NCI-H1417 (cell line): ENCODE measurements at regions not wholly inside any gene's neighbourhood (a gene's known extent, or its start where the extent isn't known, plus 50 kb on each side); places are given as distances from the start of the nearest gene placed in this dataset.
"Not testable (repeated sequence)": the region's sequence is repeated elsewhere in the genome, so short reads cannot be mapped to it uniquely, and the experiment has no call there.

ENCODE experiments used
- DNase-seq, 3 experiments: peaks; one replicate each; lab custom pipeline; 2025; lab: John Stamatoyannopoulos, UW

DNA sequence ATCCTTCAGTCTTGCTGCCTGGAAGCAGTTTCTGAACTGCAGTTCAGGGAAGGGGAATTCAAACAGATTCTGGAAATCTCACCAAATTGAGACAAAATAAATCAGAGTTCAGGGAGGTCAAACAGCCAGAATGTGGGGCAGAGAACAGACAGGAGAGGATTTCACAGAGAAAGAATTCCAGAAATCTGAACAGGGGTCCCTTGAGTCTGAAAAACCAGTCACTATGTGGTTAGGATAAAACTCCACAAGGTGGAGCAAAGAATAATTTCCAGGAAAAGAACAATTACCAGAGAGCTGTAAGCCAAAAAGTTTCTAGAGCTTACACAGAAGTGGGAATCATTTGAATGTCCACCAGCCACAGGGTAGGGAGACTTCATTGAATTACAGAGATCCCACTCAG lies 84.7 kb downstream of the URB2 start:
- DNase-seq = no peak

DNA sequence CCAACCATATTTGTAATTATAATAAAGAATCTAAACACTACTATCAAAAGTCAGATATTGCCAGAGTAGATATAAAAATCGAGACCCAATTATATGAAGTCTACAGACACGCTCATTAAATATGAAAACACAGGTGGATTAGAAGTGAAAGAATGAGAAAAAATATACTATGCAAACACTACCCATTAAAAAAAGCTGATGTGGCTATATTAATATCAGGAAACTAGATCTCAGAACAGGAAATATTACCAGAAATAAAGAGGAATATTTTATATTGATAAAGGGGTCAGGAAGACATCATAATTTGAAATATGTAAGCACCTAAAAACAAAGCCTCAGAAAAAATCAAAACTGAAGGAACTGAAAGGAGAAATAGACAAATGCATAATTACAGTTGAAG lies 88.3 kb downstream of the URB2 start:
- no peak for DNase-seq

DNA sequence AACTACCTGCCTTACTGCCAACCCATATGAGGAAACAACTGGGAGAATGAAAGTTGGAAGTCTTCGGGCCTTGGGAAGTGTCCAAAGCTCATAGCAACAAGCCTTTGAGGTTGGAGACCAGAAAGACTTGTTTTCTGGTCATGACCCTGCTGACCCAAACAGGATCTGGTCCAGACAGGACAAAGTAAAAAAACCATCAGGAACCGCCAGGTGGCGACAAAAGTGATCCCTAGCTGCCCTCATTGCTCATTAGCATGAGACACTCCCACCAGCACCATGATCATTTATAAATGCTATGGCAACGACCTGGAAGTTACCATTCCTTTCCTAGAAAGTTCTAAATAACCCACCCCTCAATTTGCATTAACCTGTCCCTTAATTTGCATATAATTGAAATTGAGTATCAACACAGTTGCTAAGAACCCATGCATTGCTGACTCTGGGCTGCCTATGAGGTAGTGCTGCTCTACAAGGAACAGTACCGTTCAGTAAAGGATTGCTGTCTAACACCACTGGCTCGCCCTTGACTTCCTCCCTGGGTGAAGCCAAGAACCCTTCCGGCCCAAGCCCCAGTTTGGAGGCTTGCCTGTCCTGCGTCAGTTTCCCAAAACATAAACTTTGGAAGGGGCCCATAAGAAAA lies 89.0 kb downstream of the URB2 start:
- DNase-seq = no peak

DNA sequence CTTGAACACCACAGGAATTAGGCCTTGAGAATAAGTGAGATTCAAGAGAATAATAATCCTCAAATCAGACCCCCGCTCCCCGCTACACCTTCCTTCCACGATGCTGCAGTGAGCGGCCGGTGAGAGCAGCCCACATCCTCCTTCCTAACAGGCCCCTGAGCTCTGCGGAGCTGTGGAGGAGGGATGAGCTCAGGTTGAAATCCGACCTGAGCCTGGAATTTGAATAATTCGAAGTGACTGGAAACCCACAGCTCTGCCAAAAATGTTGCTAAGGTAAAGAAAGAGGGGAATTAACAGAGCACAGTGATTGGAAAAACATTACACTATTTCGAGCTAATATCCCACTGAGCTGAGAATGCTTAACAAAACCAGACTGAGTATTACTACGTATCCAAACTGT lies 90.0 kb downstream of the URB2 start:
- no peak for DNase-seq

DNA sequence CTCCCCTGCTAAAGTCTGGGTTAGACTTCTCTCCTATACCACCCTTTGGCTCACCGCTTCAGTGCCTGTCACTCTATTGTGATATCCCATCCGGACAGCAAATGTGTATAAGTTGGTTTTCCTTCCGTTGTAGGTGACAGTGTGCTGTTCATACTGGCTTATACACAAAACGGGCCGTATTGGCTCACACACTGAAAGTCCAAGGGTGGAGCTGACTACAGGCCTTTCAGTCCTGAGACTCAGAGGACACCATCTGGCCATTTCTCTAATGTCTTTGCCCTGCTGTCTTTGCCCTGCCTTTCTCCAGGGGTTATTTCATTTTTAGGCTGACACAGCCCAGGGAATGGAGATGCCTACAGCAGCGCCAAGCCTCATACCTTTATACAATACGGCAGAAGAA lies 90.7 kb downstream of the URB2 start:
- no peak for DNase-seq

DNA sequence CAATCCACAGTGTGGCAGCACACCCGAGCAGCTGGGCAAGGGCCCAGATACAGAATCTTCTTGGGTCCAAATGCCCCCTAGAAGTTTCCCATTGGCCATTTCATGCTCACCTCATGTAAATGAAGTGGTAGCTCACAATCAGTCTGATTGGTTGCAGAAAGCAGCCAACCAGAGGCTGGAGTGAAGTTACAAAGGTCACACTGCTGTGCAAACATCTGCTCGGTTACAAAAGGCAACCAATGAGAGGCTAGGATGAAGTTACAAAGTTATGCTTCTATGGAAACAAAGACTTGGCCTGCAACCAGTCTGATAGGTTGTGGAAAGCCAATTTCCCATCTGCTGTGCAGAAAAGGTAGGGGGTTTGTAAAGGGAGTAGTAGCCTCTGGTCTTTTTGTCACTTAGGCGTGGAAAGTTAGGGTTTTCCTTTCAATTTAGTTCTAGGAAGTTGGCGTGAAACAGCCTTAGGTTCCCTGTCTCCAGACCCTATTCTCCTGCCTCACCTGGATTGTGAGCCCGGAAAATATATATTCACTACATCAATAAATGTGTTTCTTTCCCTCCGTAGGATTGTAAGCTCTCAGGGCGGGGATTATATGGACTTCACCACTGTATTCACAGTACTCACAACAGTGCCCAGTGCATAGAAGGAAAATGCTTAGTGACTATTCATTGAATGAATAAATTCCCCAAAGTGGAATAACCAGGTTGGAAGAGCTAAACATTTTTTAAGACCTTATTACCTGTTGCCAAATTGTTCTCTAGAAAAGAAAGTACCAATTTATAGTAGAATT lies 91.9 kb downstream of the URB2 start:
- DNase-seq = no peak

DNA sequence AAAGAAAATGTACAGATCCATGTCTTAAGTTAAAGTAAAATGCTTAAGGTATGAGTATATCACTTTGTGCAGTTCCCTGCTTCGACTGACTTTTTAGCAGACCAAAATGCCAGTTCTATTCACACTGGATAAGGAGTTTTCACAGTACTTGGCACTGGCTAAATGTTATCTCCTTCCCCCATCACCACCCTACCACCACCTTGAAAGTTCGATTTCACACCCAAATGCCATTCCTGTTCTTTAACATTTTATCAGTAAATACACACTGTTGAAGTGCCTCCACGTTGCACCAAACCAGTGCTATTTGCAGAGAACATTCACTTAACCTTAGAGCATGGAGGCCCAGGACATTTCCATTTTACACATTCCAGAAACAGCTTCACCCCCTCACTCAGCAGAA lies 100.0 kb downstream of the URB2 start:
- no peak for DNase-seq

DNA sequence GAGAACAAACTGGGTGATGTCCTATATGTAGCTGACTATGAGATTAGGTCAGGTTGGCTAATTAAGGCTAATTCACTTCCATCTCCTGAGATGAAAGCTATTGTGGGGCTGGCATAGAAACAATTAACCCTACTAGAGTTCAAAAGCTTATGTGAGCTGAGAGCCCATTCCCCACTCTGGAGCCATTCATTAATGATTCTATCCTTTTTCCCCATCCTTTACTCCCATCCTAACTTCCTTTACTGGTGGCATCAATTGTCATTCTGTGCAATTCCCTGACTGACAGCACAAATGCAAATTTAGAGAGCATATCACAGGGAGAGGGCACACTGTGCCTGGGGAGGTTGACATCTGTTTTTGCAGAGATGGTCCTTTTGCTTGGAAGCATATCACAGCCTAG lies 103.9 kb downstream of the URB2 start:
- DNase-seq = peak in 1 of 3 experiments; percentile 57

DNA sequence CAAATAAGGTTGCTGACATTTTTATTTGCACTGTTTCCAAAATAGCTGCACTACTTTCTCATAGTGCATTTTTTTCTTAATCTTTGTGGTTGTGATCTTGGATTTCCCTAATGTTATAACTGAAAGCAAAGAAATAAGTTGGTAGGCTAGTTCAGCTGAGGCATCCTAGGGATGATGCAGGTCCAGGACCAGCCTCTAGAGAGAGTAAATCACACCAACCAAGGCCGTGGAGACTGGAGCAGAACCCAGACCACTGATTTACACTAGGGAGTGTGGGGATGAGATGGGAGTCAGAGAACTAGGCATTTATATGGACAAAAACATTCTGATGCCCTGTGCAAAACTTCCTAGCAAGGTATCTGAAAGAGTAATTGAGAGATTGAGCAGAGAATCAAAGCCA lies 104.5 kb downstream of the URB2 start:
- no peak for DNase-seq

DNA sequence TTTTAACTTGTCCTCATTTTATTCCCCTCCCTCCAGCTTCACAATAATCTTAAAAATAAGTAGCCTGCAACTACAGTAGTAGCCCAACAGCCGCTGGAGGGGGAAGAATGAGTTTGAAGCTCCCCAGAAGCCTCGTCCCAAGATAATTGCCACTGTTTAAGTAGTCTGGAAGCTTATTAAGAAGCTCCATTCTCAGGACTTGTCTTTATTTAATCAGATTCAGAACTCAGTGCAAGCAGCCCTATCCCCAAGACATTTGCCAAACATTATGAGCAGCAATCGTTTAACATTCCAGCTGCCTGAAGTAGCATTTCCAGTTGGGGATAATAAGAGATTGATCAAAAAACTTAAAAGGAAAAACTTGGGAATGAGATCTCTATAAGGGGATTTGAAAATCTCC lies 106.0 kb downstream of the URB2 start:
- no peak for DNase-seq

DNA sequence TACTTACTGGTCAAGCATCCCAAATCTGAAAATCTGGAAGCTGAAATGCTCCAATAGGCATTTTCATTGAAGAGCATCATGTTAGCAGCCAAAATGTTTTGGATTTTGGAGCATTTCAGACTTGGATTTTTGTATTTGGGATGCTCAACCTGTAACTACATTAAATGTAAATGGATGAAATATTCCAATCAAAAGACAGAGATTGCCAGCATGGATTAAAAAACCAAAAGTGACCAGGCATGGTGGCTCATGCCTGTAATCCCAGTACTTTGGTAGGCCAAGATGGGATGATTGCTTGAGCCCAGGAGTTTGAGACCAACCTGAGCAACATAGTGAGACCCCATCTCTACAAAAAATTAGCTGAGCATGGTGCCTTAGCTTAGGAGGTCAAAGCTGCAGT lies 110.3 kb downstream of the URB2 start:
- no peak for DNase-seq

DNA sequence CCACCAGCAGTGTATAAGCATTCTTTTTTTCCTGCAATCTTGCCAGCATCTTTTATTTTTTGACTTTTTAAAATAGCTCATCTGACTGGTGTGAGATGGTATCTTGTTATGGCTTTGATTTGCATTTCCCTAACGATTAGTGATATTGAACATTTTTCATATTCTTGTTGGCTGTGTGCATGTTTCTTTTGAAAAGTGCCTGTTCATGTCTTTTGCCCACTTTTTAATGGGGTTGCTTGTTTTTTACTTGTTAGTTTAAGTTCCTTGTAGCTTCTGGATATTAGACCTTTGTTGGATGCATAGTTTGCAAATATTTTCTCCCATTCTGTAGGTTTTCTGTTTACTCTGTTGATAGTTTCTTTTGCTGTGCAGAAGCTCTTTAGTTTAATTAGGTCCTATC lies 116.6 kb downstream of the URB2 start:
- not testable (repeated sequence) for DNase-seq

DNA sequence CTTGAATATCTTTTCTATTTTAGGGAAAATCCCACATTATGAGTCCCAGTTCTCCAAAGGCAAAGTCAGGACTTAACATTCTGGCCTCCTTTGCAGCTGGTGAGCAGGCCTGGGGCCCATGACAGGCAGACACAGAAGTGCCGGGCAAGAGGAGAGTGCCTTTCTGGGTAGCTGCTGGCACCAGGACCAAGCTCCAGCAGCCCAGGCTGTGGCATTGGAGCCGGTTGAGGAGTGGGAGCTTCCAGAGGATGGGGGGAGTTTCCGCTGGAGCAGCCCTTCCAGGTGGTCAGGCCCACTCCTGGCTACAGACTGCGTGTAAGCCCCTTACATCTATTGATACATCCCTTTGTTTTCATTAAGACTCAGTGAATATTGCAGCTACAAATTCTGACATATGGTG lies 123.9 kb downstream of the URB2 start:
- no peak for DNase-seq

DNA sequence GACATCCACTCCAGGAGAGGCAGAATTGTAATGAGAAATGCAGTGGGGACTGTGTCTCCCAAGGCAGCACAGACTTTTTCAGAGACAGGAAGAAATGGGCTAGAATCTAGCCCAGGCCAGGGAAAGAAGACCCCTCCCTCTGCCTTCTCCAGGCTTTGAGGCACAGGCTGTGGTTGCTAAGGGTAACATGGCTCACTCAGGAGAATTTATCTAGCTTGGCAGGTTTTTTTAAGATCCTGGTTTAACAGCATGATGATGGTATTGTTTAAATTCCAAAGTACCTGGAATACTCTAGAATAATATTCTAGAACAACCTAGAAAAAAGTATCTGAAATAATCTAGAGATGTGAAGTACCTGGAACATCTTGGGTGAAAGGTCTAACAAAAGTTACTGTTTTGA lies 125.6 kb downstream of the URB2 start:
- DNase-seq = peak in 2 of 3 experiments; percentile 6 to 28

DNA sequence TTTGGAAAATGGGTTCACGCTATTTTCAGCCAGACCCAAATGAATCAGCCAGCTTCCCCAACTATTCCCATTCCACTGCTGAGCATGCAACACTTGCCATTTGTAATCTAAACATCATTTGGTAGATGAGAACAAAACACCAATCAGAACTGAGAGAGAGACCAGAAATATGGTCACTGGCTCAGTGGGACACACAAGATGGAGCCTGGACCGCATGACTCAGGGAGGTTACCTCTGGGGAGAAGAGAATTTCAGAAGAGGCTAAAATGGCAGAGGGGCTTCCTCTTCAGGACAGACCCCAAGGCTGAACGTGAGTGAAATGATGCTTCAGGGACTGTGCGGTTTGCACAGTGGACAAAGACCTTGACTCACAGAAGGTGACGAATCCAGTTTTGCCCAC lies 126.6 kb downstream of the URB2 start:
- DNase-seq = no peak

DNA sequence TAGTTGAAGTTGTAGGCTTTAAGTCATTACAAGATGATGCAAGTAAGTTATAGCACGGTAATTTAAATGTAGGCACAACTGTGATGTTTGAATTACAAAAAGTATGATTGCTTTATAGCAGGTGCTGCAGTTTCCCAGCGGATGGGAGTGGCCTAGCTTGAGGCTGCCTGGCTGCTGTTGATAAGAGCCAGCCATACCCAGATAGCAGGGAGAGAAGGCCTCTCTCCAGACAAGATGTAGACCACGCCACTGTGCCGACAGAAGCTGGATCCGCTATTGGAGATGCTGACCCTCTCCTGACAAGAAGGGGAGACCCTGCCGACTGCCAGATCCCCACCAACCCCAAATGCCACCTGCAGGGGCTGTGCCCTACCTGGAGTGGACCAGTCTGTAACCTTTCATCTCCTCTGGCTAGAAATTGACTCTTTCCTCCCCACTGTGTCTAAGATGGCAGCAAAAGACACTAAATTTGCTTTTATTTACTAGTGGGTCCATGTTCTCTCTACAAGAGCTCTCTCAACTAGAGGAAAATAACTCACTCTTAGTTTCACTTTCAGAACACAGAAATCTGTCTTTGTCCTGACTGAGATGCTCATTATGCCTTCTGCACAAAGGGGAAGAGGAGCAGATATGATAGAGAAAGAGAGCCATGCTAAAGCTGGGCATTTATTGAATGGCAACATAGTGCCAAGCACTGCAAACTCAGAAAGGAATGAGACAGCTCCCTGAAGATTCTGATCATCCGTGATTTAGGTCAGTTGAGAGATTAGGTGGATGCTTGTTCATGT lies 127.9 kb downstream of the URB2 start:
- peak in 1 of 3 experiments; percentile 43 for DNase-seq

DNA sequence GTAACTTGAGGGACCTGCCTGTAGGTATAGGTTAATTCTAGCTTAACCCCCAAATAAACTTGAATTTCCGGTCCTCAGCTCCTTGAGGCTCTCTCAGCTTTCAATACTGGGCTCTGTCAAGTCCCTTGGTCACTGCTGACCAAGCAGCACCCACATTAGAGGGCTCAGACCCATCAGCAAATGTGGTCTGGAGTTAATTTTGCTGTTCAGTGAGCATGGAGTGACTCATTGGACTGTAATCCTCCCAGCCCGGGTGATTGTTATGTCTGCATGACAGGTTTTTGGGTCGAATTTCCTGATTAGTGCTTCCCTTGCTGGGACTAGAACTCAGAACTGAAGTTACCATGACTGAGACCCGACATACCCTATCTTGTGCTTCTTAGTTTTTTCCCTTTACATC lies 130.6 kb downstream of the URB2 start:
- DNase-seq = no peak

DNA sequence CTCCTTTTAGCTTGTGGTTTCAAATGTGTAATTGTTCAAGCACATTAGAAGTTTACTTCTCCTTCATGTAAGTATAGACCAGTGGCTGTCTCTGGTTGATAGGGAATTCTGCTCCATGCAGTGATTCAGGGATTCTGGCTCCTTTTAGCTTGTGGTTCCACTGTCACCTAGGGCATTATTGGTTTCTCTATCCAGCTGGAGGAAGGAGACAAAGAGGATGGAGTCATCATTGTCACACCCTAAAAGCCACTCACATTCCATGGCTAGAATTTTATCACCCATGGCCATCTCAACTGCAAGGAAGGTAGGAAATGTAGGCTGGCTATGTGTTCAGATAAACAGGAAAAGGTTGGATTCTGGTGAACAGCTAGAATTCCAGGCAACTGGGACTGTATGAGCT lies 131.2 kb downstream of the URB2 start:
- DNase-seq = no peak

DNA sequence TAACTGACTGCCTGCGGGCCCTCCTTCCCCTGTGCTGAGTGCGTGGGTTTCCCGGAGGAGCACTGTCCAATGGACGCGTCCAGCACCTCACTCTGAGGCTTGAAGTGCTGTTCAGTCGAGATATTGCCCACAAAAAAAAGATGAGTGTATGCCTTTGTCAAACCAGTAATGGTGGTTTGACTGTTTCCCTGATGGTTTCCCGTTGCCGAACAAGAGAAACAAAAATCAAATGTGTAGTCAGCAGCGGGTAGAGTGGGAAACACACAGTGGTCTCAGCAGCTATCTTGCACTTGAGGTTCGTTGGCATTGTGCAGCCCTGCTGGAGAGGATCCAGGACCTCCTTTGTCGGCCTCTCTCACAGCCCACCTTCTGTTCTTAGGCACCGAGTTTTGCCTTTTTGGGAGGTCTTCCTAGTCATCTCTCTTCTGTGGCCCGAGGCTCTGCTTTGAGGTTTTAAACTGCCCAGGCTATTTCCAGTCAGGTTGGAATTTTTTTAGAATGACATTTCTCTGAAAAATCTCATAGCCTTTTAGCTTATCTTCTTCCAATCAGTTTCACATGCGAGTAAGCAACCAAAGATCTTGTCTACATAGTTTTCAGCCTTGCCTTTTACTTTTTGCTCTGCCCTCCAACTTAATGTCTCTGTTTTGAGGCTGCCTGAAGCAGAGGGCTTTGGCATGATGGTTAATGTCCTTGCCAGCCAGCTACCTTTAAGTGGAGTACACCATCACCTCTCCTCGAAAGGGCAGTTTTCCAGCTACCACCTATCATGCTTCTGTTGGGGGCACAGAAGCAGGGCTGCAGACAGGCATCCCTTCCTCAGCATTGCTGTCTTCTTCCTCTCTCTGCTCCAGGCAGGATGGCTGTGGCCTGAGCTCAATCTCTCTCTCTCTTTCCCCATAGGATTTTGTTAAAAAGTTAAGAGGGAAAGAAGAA lies 132.3 kb downstream of the URB2 start:
- no peak for DNase-seq

DNA sequence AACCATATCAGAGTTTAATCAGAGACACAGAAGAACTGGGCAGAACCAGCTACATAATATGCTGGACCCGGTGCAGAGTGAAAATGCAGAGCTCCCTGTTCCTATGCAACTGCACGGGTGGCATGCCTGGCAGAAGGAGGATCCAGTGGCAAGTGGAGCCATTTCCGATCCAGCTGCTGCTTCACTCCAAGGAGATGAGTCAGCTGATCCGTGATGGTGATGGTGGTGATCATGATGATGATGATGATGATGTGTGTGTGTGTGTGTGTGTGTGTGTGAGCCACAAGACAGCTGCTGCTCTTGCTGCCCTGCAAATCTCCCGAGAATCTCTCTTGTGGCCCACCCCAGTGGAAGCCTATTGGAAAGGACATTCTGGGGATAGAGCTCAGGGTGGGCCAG lies 133.0 kb downstream of the URB2 start:
- DNase-seq = no peak

DNA sequence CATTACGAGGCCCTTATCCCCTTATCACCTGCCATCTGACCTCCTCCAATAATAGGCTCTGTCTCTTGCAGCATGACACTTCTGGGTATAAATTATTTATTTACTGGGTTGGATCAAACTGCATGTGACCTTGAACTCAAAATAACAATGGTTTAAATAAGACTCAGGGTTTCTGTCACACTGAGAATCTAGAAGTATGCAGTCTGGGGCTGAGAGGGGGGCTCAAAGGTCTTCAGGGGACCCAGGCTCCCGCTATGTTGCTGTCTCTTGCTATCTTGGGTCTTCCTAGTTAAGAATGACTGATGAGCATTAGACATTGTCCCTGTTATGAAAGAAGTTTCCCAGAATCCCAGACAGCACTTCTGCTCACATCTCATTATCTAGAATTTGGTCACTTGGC lies 133.5 kb downstream of the URB2 start:
- no peak for DNase-seq

DNA sequence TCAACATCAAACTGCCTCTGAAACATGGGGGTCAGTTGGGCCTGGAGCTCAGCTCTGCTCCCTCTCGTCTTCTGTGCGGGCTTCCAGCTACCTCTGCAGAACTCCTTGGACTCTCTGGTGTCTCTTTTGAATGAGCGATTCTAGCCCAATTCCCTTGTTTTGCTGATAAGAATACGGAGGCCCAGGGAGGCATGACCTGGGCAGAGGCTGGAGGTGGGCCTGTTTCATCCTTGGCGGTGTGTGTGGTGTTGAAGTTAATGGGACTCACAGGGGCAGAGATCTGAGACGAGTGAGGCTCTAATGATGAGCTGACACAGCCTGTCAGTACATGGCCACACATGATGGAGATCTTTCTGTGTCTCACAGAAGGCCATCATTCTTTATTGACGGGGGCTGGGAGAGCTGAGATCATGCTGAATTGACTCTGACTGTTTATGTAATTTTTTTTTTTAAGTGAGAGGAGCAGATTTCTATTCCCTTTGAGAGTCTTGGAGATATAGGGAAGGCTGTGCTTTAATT lies 134.5 kb downstream of the URB2 start:
- DNase-seq = no peak
